Amygdala (tissue), 56 donors: ENCODE measurements at regions not wholly inside any gene's neighbourhood (a gene's known extent, or its start where the extent isn't known, plus 50 kb on each side); places are given as distances from the start of the nearest gene placed in this dataset.
"Not testable (repeated sequence)": the region's sequence is repeated elsewhere in the genome, so short reads cannot be mapped to it uniquely, and the experiment has no call there.

ENCODE experiments used
- DNase-seq, 56 donors: peaks; one replicate each; lab custom pipeline; 2025; lab: John Stamatoyannopoulos, UW

DNA sequence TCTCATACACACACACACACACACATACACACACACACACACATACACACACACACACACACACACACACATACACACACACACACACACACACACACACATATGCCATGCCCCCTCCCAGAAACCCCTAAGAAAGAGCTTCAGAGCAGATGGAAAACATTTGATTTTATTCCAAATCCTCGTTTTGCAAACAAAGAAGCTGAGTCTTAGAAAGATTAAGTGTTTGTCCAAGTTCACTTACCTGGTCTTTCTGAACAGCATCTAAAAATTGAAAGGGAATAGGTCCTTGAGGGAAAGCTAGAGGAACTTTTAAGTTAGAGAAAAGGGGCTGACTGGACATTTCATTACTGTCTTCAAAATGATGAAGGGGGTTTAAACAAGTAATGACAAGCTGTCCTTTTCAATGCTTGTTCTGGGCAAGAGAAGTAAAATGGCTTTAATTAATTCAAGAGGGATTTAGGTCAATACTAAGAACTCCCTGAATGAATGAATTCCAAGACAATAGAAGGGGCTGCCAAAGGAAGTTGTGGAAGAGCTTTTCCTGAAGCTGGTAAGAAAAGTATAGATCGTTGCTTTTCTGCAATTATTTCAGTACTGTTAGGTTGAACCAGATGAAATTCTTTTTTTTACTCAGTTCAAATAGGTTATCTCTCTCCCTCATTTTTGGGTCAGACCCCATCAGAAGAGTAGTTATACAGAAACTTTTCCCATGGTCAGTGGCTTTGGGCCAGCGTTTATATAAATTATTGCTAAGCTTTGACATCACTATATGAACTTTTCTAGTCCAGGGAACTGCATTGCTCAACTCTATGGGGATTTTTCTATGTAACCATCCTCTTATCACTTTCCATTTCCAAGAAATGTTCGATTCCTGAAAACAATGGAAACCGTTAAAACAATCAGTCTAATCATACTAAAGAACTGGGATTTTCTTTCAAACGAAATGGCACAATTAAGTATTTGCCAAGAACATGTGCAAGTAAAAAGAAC is 261.4 kb downstream of the MTERF1 start:
- no peak for DNase-seq

DNA sequence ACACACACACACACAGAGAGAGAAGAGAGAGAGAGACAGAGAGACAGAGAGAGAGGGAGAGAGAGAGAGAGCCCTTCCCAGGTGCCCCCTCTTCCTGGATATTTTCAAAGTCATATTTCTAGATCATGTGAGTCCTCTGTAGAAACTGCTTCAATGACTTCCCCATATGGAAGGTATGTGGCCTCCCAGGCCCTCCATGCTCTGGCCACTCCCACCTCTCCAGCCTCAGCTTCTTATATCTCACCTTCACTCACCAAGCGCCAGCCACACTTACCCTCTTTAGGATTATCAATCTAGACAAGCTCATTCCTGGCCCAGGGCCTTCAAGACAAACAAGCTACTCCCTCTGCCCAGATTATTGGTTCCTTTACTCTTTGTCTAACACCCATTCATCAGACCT is 259.7 kb downstream of the MTERF1 start:
- no peak for DNase-seq

DNA sequence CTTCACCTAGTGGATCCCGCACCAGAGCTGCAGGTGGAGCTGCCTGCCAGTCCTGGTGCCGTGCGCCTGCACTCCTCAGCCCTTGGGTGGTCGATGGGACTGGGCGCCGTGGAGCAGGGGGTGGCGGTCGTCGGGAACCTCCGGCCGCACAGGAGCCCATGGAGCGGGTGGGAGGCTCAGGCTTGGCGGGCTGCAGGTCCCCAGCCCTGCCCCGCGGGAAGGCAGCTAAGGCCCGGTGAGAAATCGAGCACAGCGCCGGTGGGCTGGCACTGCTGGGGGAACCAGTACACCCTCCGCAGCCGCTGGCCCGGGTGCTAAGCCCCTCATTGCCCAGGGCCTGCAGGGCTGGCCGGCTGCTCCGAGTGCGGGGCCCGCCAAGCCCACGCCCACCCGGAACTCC is 253.2 kb downstream of the MTERF1 start:
- DNase-seq = not testable (repeated sequence)

DNA sequence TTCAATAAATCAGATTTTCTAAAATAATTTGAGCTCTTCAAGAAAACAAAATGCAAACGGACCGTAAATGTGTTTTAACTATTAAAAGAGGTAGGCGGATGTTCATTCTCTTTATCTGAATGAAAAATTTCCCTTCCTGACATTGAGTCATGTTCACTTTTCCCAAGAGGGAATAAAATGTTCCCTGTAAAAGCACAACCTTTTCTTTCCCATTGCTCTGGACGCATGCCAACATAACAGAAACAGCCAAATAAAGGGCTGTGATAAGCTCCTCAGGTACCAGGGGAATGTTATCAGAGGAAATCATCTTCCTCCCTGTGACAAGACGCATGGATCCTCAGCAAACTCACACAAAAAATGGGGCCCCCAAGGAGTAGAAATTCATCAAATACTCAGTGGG is 251.8 kb downstream of the MTERF1 start:
- DNase-seq = no peak

DNA sequence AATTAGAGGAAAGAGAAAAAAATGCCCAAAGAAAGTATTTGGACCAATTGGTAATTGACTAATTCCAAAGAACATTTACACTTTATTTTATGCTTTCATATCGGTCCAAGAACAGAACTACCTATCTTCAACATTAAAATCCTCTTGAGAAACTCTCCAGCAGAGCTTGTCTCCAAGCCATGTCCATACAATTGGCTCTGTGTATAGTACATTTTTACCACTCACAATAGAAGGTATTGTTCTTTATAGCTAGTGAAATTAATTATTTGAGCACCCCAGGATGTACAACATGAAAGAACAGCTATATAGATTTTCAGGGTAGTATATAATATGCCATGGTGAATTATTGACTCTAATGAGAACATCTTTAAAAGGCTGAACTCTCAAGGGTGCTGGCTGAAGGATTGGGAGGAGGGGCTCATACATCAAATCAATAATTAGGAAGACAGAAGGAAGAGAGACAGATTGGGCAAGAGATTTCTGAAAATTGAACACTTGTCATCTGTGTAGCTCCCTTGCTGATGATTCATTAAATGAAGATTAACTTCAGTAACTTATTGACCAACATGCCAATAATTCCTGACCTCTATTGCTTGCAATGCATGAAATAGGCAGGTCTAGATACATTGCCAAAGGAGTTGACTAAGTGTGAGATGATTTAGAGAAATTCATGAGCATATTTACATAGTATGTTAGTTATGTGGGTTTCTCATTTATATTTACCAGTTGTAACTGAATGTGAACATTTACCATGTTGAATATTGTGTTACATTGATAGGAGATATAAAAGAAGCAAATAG is 249.7 kb downstream of the MTERF1 start:
- no peak for DNase-seq

DNA sequence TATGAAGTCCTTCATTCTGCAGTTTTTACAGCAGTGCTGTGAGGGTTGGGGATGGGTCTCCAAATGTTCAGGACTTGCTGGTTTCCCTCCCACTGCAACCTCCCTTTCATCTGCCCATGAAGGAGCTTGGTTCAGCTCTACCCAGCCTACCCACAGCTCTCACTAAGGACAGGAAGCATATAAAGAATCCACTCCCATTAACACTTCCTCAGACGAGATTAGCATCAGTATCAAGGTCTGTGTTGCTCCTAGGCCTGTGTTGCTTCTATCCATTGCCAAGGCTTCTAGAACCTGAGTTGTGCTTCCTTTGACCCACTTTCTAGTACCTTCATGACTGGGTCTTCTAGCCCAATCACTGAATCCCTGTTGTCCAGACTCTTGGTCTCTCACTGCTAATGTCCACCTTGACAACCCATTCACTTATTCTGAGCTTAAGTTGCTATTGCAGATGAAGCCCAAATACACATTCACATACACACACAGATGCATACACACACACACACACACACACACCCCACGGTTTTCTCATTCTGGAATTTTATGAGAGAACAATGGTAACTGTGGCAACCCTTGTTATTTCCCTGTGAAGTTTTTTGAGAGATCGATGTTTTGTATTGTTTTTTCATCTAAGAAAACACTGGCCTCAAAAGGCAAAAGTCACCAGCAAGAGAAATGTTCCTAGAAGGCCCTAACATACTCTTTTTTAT is 248.1 kb downstream of the MTERF1 start:
- DNase-seq = no peak

DNA sequence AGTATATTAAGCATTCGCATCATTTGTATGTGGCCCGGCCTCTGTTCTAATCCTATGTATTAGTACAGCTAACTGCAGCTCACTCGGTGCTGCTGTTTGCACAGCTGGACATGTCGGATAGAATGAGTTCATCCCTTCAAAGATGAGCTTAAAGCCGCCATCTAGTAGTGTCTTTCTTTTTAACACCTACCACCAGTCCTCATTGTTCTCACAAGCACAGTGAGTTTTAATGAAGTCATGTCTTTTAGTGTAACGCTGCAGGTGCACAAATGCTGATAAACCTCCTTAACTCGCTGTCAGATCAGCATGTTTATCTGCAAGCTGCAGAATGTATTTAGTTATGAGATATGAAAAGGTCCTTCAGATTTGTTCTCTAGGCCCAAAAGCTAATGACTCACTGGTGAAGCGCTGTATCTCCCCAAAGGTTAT is 247.5 kb downstream of the MTERF1 start:
- DNase-seq = no peak

DNA sequence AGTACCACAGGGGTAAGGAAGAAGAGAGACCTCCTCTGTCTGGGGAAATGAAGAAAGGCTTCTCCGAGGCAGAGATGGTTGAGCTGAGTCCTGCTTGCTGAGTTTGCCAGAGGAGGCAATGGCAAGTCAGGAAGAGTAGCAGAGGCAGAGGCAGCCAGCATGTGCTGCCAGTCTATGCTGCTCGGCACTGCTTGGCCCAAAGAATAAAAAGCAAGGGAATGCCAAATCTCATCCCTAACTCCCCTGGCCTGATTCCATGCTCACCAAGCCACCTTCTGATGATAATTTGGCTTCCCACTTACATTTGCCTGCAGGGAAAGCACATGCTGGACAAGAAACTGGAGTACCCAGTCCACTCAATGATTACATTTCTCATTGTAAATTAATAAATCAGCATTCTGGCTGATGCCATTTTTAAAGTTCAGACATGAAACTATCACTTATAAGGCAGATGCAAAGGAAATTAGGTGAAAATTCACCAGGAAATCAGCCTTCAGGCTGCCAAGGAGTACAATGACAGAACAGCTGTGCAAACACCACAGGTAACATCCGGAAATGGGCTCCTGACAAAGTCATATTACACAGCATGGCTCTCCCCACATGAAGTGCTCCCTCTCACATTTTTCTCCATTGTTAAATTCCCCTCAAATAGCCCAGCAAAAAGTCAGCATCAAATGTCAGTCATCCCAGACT is 245.9 kb downstream of the MTERF1 start:
- no peak for DNase-seq

DNA sequence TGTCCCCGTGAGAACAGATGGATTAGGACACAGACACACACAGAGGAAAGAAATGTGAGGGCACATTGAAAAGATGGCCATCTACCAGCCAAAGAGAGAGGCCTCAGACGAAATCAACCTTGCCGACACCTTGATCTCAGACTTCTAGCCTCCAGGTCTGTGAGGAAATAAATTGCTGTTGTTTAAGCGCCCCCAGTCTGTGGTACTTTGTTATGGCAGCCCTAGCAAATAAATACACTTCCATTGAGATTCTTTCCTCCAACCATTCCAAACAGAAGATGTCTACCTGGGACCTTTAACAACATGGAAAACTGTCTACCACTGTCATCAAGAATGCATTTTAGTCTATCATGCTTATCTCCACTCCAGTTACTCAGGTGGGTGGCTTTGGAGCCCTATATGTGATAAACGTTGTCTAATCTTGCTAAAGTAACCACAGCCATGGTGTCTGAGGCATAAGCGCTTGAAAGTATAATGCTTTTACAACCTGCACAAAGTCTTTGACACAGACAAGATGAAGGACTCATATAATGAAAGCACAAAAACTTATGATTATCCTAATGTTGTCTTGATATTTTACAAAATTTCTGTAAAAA is 244.3 kb downstream of the MTERF1 start:
- DNase-seq = no peak

DNA sequence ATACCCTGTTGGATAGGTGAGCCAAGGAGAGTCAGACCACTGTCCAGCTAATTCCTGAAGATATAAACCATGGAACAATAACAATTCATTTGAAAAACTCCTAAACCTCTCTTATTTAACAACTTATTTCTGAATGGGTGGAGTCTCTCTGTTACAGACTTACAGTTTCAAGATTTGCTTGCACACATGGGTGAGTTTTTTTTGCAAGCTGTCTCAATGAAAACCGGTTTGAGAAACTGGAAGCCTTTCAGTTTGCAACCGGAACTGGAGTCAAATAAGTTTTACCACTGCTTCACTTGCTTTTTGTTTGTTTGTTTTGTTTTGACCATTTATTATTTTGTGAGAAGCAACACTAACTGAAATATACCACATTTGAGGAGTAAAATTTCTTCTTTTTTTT is 243.8 kb downstream of the MTERF1 start:
- no peak for DNase-seq

DNA sequence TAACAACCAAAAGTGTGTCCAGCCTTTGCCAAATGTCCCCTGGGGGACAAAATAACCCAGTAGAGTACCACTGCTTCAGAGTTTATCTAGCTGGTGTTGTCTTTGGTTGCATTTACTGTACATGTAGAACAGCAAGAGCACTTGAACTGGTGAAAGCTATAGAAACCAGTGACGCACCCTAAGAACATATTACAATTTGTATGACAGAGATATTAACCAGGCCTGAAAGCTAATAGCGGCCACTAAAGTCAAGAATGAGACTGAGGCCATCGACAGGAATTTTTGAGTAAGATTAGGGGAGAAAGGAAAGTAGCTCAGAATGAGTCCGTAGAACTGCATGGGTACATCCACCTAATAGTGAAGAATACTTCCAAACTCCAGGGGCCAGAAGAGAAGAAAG is 236.2 kb downstream of the MTERF1 start:
- no peak for DNase-seq

DNA sequence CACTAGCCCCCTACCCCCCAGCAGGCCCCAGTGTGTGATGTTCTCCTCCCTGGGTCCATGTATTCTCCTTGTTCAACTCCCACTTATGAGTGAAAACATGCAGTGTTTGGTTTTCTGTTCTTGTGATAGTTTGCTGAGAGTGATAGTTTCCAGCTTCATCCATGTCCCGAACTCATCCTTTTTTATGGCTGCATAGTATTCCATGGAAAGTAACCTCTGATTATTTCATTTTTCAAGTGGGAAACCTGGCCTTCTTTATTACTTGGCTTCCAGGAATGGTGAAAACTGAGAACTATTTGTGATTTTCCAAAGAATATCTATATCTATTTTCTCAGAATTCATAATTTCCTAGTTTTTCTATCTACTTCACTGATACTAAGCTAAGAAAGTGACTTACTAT is 235.0 kb downstream of the MTERF1 start:
- no peak for DNase-seq

DNA sequence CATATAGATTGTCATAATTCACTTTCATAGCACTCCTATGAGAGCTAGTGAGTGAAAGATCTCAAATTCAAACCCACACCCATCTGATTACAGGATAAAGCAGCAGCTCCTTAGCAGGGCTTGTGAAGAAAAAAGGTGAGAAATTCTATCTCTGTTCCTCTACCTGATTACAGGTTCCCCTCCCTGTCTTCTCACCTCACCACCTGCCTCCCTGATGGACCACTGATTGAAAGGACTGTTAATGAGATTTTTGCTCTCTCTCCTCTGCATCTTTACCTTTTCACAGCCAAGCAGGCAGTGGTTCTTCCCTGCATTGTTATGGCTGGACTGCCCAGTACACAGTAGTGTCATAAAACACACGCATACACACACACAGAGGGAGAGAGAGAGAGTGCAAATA is 228.5 kb downstream of the MTERF1 start:
- no peak for DNase-seq

DNA sequence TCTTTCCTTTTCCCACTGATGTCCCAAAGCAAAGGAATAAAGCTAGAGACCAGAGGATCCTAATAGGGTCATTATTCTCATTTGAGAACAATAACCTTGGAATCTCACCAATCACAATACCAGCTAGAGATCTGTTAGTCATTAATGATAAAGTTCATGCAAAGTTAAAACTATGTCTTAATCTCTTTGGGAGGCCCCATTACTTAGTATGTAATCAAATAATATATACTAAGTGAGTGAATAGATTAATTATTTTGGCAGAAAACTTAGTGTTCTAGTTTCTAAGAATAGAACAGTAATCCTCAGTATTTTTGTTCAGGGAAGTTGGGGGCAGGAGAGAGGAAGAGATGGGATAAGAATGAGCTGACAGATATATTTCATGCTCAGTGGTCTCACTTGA is 227.2 kb downstream of the MTERF1 start:
- no peak for DNase-seq

DNA sequence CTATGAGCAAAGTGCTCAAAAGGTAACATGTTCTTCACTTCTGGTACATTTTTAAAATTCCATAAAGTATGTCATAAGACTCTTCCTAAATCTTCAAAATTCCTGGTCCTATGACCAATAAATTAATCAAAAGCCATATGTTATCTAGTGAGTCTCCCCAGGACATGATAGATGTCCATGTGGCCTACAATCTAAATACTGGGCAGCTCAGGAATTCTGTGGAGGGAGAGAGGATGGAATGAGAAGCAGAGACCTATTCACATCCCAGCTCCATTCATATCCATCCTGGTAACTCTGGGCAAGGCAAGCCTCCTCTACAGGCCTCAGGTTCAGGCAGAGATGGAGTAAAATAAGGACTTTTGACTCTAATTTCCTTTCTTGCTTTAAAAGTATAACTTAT is 224.8 kb downstream of the MTERF1 start:
- no peak for DNase-seq

DNA sequence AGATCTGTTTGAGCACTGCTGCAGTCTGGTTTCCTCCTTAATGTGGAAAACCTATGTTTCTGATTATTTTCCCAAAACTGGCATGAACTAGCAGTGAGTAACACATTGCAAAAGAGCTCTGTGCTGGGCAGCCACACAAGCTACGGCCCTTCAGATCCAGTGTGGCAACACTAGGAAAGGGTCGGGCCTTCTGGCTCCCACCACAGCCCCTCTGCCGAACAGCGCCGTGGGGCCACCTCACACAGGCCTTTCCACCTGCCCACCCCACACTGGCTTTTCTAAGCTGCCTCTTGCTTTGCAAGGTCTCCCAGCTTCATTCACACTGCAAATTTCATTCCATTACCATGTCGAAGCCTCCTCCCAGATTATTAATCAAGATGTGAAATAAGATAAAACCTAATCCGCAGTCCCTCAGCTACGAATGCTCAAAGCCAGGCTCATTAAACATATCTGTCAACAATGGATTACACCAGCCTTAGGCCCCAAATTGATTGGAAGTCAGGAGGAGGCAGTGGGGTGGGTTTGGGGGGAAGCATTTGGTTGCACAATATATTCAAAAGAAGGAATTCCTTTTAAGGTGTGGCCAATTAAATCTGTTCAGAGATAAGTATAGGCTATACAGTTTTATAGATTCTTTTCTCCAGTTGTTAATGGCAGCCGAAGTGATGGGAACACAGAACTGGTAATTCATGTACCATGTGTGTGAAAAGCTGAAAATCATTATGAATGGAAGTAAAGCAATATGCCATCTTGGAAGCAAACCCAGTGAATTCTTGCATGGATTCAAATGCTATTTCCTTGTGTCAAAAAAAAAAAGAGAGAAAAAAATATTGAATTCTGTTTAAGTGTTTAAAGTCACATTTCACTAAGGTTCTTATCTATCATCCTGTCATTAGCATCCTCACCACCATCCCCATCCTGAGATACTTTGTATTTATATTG is 223.7 kb downstream of the MTERF1 start:
- no peak for DNase-seq

DNA sequence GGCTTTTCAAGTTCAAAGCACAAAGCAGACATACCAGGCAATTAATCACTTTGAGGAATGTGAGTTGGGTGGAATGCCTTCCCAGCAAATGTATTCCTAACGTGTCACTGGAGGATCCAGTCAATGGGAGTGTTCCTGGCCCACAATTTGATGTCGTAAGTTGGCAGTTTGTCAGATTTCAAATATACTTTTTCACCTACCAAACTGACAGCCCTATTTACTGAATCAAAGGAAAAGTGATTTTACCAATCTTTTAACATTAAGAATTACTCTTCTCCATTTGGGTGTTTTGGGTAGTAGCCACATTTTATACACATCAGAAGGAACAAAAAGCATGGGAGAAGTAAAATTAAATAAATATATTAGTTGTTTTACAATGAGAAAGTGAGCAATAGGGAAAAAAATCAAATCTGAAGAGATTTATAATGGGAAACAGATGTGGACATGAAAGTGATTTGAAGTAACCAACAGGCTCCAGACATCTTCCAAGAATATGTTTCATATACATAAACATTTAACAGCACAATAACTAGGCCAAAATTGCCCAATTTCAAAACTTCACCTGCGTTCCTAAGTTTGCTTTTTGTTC is 222.9 kb downstream of the MTERF1 start:
- no peak for DNase-seq

DNA sequence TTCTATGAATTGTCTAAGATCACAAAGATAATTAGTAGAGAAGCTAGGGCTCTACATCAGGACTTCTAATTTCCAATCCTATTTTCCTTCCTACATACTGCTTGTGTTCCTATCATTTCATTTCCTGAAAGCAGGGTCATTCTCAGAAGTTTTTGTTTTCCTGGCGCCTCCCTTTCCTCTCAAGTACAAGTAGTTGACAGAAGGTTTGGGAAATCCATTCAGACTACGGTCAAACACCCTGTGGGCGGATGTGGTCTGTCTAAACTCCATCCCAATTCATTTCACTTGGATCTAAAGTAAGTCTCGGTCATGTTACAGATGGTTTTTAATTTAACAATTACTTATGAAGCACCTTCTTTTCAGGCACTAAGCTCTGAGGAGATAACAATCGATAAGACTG is 221.4 kb downstream of the MTERF1 start:
- DNase-seq = no peak
